ENCODE measurements at regions not wholly inside any gene's neighbourhood (a gene's known extent, or its start where the extent isn't known, plus 50 kb on each side); places are given as distances from the start of the nearest gene placed in this dataset.

GRCh38 chr5:60395712-60396329 is 304.1 kb downstream of the DEPDC1B start:
- Mint-ChIP-seq H3K27ac (no peak overlapping the region), H3K36me3 (ENCODE audit: insufficient read depth) (no peaks in the 10 kb centered on the region), H3K4me1 (ENCODE audit: low read depth in 2 of 2) (no peaks in the 10 kb centered on the region), H3K4me3 (no peak overlapping the region), H3K27me3 (no peaks in the 10 kb centered on the region), H3K9me3 (peaks cover 7% of the 10 kb centered on the region in 2 donors)
- ATAC-seq (replicated peaks) (no peak), DNase-seq (no peak)

GRCh38 chr5:60387051-60387440 is 312.9 kb downstream of the DEPDC1B start:
- no peak overlapping the region for H3K4me3 Mint-ChIP-seq
- H3K27ac Mint-ChIP-seq: no peak overlapping the region
- no peaks in the 10 kb centered on the region for H3K27me3 Mint-ChIP-seq
- ATAC-seq (replicated peaks) (no peak), DNase-seq (no peak)
- H3K9me3 Mint-ChIP-seq: peaks cover 6 to 16% of the 10 kb centered on the region in 2 donors
- H3K4me1 Mint-ChIP-seq (ENCODE audit: low read depth in 2 of 2): no peaks in the 10 kb centered on the region
- H3K36me3 Mint-ChIP-seq (ENCODE audit: insufficient read depth): no peaks in the 10 kb centered on the region

- no peaks in the 10 kb centered on the region for H3K27me3 Mint-ChIP-seq
Observed at GRCh38 chr5:60386436-60387050, 313.4 kb downstream of the DEPDC1B start.

GRCh38 chr5:60382716-60383115 is 317.2 kb downstream of the DEPDC1B start:
- no peaks in the 10 kb centered on the region for H3K4me1 Mint-ChIP-seq (ENCODE audit: low read depth in 2 of 2)
- no peak overlapping the region for H3K4me3 Mint-ChIP-seq
- no peak for ATAC-seq (replicated peaks)
- H3K27ac Mint-ChIP-seq: no peak overlapping the region
- H3K36me3 Mint-ChIP-seq (ENCODE audit: insufficient read depth): no peaks in the 10 kb centered on the region
- peaks cover 6 to 9% of the 10 kb centered on the region in 2 donors for H3K9me3 Mint-ChIP-seq
- no peaks in the 10 kb centered on the region for H3K27me3 Mint-ChIP-seq
- no peak for DNase-seq

More at GRCh38 chr5:60386436-60387050, 313.4 kb downstream of the DEPDC1B start:
- DNase-seq (no peak), ATAC-seq (replicated peaks) (no peak)
- Mint-ChIP-seq H3K4me1 (ENCODE audit: low read depth in 2 of 2) (no peaks in the 10 kb centered on the region), H3K36me3 (ENCODE audit: insufficient read depth) (no peaks in the 10 kb centered on the region), H3K27ac (no peak overlapping the region), H3K9me3 (peaks cover 6 to 13% of the 10 kb centered on the region in 2 donors), H3K4me3 (no peak overlapping the region)

- Mint-ChIP-seq H3K4me3 (no peak overlapping the region), H3K36me3 (ENCODE audit: insufficient read depth) (no peaks in the 10 kb centered on the region)
Observed at GRCh38 chr5:60379907-60380306, 320.1 kb downstream of the DEPDC1B start.

GRCh38 chr5:60377826-60378225 is 322.1 kb downstream of the DEPDC1B start:
- H3K27me3 Mint-ChIP-seq: no peaks in the 10 kb centered on the region
- ATAC-seq (replicated peaks): no peak
- no peaks in the 10 kb centered on the region for H3K36me3 Mint-ChIP-seq (ENCODE audit: insufficient read depth)
- no peak for DNase-seq
- H3K4me3 Mint-ChIP-seq: no peak overlapping the region
- H3K27ac Mint-ChIP-seq: no peak overlapping the region
- no peaks in the 10 kb centered on the region for H3K4me1 Mint-ChIP-seq (ENCODE audit: low read depth in 2 of 2)
- peaks cover 6 to 8% of the 10 kb centered on the region in 2 donors for H3K9me3 Mint-ChIP-seq

More at GRCh38 chr5:60379907-60380306, 320.1 kb downstream of the DEPDC1B start:
- no peak overlapping the region for H3K27ac Mint-ChIP-seq
- DNase-seq (no peak), ATAC-seq (replicated peaks) (no peak)
- H3K27me3 Mint-ChIP-seq: no peaks in the 10 kb centered on the region
- H3K4me1 Mint-ChIP-seq (ENCODE audit: low read depth in 2 of 2): no peaks in the 10 kb centered on the region
- peaks cover 10 to 13% of the 10 kb centered on the region in 2 donors for H3K9me3 Mint-ChIP-seq

GRCh38 chr5:60376860-60377259 is 323.1 kb downstream of the DEPDC1B start:
- Mint-ChIP-seq H3K4me3 (no peak overlapping the region), H3K4me1 (ENCODE audit: low read depth in 2 of 2) (no peaks in the 10 kb centered on the region), H3K27me3 (no peaks in the 10 kb centered on the region)

GRCh38 chr5:60374409-60374808 is 325.6 kb downstream of the DEPDC1B start:
- Mint-ChIP-seq H3K27ac (no peak overlapping the region), H3K36me3 (ENCODE audit: insufficient read depth) (no peaks in the 10 kb centered on the region), H3K4me1 (ENCODE audit: low read depth in 2 of 2) (no peaks in the 10 kb centered on the region), H3K9me3 (peaks cover 10 to 14% of the 10 kb centered on the region in 2 donors), H3K27me3 (no peaks in the 10 kb centered on the region), H3K4me3 (no peak overlapping the region)
- ATAC-seq (replicated peaks) (no peak), DNase-seq (no peak)

More at GRCh38 chr5:60376860-60377259, 323.1 kb downstream of the DEPDC1B start:
- H3K27ac Mint-ChIP-seq: no peak overlapping the region
- H3K36me3 Mint-ChIP-seq (ENCODE audit: insufficient read depth): no peaks in the 10 kb centered on the region
- DNase-seq (no peak), ATAC-seq (replicated peaks) (no peak)
- peaks cover 9 to 14% of the 10 kb centered on the region in 2 donors for H3K9me3 Mint-ChIP-seq

- Mint-ChIP-seq H3K27me3 (no peaks in the 10 kb centered on the region), H3K27ac (no peak overlapping the region), H3K36me3 (ENCODE audit: insufficient read depth) (no peaks in the 10 kb centered on the region), H3K4me1 (ENCODE audit: low read depth in 2 of 2) (no peaks in the 10 kb centered on the region), H3K9me3 (peaks cover 11 to 19% of the 10 kb centered on the region in 2 donors), H3K4me3 (no peak overlapping the region)
- DNase-seq: no peak
- ATAC-seq (replicated peaks): no peak
Observed at GRCh38 chr5:60372786-60373185, 327.2 kb downstream of the DEPDC1B start.

GRCh38 chr5:60371065-60371464 is 328.9 kb downstream of the DEPDC1B start:
- H3K4me3 Mint-ChIP-seq: no peak overlapping the region
- no peaks in the 10 kb centered on the region for H3K4me1 Mint-ChIP-seq (ENCODE audit: low read depth in 2 of 2)
- no peaks in the 10 kb centered on the region for H3K36me3 Mint-ChIP-seq (ENCODE audit: insufficient read depth)
- DNase-seq (no peak), ATAC-seq (replicated peaks) (no peak)
- H3K27ac Mint-ChIP-seq: no peak overlapping the region
- H3K27me3 Mint-ChIP-seq: no peaks in the 10 kb centered on the region
- peaks cover 9 to 14% of the 10 kb centered on the region in 2 donors for H3K9me3 Mint-ChIP-seq

- no peak for DNase-seq
- ATAC-seq (replicated peaks): no peak
- Mint-ChIP-seq H3K27ac (no peak overlapping the region), H3K9me3 (peaks cover 9 to 14% of the 10 kb centered on the region in 2 donors), H3K4me1 (ENCODE audit: low read depth in 2 of 2) (no peaks in the 10 kb centered on the region), H3K4me3 (no peak overlapping the region), H3K36me3 (ENCODE audit: insufficient read depth) (no peaks in the 10 kb centered on the region), H3K27me3 (no peaks in the 10 kb centered on the region)
Observed at GRCh38 chr5:60370508-60370907, 329.5 kb downstream of the DEPDC1B start.

GRCh38 chr5:60369391-60369790 is 330.6 kb downstream of the DEPDC1B start:
- ATAC-seq (replicated peaks) (no peak), DNase-seq (no peak)
- Mint-ChIP-seq H3K9me3 (peaks cover 9 to 14% of the 10 kb centered on the region in 2 donors), H3K4me1 (ENCODE audit: low read depth in 2 of 2) (no peaks in the 10 kb centered on the region), H3K36me3 (ENCODE audit: insufficient read depth) (no peaks in the 10 kb centered on the region), H3K4me3 (no peak overlapping the region), H3K27ac (no peak overlapping the region), H3K27me3 (no peaks in the 10 kb centered on the region)

GRCh38 chr5:60368100-60368499 is 331.9 kb downstream of the DEPDC1B start:
- peaks cover 9 to 14% of the 10 kb centered on the region in 2 donors for H3K9me3 Mint-ChIP-seq
- no peaks in the 10 kb centered on the region for H3K4me1 Mint-ChIP-seq (ENCODE audit: low read depth in 2 of 2)
- no peak for ATAC-seq (replicated peaks)
- H3K27me3 Mint-ChIP-seq: no peaks in the 10 kb centered on the region
- no peaks in the 10 kb centered on the region for H3K36me3 Mint-ChIP-seq (ENCODE audit: insufficient read depth)
- no peak overlapping the region for H3K4me3 Mint-ChIP-seq
- DNase-seq: no peak
- no peak overlapping the region for H3K27ac Mint-ChIP-seq

GRCh38 chr5:60366489-60366888 is 333.5 kb downstream of the DEPDC1B start:
- Mint-ChIP-seq H3K27ac (no peak overlapping the region), H3K4me3 (no peak overlapping the region), H3K27me3 (no peaks in the 10 kb centered on the region), H3K36me3 (ENCODE audit: insufficient read depth) (no peaks in the 10 kb centered on the region), H3K9me3 (peaks cover 5 to 7% of the 10 kb centered on the region in 2 donors), H3K4me1 (ENCODE audit: low read depth in 2 of 2) (no peaks in the 10 kb centered on the region)
- ATAC-seq (replicated peaks) (no peak), DNase-seq (no peak)
